ENCODE measurements at regions not wholly inside any gene's neighbourhood (a gene's known extent, or its start where the extent isn't known, plus 50 kb on each side); places are given as distances from the start of the nearest gene placed in this dataset.

DNA sequence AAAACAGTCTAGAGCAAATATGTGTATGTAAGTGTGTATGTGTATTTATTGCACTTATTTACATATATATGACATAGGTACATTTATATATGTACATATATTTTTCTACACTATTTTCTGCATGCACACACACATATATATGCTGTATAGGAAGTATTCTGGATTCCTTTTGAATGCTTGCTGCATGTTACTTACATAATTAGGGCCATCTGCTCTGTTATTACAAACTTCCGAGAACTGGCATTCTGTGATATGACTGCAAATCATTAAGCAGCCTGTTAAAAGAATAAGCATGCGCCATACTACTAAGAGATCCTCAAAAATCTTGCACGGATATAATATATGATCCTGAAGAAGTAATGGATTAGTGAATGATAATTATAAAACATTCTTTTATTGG lies 1157.6 kb upstream of the TENM3 start:
- TF ChIP-seq POLR2AphosphoS5 (IDR thresholded peaks at IDR 0.05; ENCODE audit: borderline replicate concordance, low read depth, low read length) (no peak), EZH2 (IDR thresholded peaks at IDR 0.05) (no peak), FOXP2 (optimal IDR thresholded peaks at IDR 0.05; ENCODE audit: control extremely low read depth, extremely low read length, insufficient read depth) (no peak)
